Activated naive CD4-positive, alpha-beta T cell (primary cell): ENCODE measurements at regions not wholly inside any gene's neighbourhood (a gene's known extent, or its start where the extent isn't known, plus 50 kb on each side); places are given as distances from the start of the nearest gene placed in this dataset.
"Not testable (repeated sequence)": the region's sequence is repeated elsewhere in the genome, so short reads cannot be mapped to it uniquely, and the experiment has no call there.

Source experiments
- DNase-seq, 4 experiments: peaks; one replicate each; lab custom pipeline; 2025; lab: John Stamatoyannopoulos, UW

DNA sequence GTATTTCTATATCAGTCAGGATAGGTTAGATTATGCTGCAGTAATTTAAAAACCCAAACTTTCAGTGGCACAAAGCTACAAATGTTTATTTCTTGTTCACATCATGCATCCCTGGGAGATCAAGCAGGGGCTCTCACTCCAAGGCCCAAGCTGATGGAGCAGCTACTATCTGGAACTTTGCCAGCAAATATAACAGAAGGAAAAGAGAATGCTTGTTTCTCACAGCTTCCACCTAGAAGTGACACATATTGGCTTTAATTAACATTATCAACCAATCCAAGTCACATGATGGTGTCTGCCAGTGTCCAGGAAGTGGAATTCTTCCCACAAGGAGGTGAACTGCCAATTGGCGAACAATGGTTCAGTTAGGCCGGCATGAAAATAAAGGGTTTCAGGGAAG lies 306.9 kb downstream of the BCL11A start:
- no peak for DNase-seq

DNA sequence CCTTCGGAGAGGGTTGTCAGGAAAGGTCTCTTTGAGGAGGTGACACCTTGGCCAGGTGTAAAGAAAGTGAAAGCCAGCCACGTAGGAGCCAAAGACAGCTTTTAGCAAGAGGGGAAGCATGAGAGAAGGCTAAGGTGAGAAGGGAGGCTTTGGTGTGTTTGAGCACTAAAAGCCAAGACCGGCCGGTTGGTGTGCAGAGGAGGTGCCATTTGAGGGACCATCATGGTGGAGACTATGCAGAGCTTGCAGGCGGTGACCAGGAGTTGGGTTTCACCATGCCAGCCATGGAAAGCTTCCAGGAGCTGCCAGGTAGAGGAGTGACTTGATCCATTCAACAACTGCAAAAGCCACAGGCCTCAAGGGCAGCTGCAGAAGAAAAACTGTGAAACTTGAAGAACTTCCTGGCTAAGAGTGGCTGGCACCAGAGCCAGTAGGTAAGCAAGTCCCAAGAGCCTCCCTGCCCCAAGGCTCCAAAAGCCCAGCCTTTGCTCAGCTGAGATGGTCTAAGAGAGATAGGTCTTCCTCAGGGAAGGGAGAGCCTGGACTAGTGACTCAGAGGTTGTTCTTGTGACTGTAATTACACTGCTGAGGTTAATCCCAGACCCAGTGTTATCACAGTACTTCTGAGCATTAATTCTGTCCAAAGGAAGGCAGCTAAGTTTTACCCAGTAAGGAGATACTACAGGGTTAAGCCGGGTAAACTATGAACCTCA lies 319.0 kb downstream of the BCL11A start:
- no peak for DNase-seq

DNA sequence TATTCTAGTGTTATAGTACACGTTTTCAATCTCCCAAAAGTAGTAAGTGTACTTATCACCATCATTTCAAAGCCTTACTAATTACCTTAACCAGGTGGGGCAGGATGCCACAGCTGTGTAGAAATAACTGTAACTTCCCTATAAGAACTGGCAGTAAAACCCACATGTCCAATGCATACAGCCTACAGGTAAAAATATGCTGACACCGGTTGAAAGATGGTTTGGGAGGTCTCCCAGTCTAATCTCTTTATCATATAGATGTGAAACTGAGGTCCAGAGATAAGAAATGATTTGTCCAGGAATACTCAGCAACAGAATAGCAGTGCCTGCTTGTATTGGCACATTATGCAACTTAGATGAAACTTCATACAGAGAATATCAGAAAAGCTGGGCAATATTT lies 322.9 kb downstream of the BCL11A start:
- DNase-seq: no peak

DNA sequence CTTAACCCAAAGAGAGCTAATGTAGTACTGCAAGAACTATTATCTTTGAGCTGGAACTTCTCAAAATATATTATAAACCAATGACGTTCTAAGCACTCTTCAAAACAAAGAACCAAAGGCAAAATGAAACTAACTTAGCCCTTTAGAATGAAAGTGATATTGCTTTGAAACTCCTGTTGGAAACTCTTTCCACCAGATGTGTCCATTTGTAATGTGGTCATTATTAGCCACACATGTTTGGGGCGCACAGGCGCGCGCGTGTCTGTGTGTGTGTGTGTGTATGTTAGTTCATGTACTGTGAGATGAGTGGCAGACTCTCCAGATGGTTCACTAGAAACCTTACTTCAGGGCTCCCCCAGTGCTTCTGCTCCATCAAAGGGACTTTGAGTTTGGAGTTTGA lies 323.4 kb downstream of the BCL11A start:
- DNase-seq: no peak

DNA sequence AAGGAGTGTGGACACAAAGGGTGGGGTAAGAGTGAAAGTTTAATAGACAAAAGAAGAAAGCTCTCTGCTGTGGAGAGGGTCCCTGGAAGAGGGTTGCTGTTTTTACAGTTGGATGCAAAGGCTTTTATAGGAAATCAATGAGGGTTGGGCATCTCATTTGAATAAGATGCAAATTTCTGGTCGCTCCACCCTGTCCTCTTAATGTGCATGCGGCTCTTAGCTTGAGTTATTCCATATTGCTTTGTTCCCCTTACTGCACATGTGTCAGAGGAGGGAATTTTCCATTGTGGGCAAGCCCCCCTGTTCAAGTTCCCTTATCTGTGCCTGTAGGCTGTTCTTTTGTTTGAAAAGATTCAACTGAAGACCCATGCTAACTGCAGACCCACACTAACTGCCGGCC lies 326.5 kb downstream of the BCL11A start:
- no peak for DNase-seq

DNA sequence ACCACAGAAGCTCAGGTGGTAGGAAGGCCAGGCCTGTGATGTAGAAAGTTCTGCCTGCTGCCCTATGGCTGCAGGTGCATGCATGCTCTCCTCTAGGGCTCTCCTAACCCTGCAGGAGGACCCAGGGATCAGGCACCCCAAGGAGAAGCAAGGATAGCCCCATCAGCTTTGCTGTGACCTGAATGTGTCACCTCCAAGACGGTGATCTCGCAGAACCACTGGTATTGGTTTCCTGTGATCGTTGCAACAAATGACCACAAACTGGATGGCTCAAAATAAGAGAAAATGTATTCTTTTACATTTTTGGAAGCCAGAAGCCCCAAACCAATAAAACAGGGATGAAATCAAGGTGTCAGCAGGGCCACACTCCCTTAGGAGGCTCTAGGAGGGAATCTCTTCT lies 327.3 kb downstream of the BCL11A start:
- no peak for DNase-seq

DNA sequence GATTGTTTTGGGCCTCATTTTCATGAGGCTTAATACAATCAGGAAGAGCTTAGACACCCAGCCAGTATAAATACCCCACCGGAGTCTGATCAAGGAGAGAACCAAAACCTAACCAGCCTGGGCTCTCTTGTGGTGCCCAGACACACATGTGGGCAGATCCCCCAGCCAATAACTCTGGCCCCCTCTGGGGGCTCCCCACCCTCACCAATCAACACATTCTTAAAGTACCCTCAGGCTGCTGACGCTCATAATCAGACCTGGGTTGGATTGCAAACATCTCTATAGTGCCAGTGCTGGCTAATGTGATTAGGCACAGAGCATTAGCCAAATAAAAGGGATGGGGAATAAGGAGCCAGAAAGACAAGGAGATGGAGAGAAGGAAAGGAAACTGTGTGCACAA lies 329.6 kb downstream of the BCL11A start:
- DNase-seq: no peak

DNA sequence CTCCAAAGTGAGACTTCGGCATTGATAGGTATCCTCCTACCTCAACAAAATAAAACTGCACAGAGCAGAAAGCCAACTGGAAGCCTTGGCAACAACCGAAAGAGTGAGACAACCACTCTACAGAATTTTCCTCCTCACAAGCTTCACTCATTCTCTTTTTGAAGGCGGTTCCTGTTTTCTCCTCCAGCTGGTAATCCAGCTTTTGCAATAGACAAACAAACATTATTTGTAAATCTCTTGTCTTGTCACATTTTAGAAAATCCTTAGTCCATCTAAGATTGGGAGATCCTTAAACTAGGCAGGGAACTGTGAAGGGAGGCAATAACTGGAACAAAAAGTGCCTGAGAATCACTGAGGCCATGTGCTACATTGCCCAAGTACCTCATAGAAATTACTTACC lies 332.4 kb downstream of the BCL11A start:
- no peak for DNase-seq

DNA sequence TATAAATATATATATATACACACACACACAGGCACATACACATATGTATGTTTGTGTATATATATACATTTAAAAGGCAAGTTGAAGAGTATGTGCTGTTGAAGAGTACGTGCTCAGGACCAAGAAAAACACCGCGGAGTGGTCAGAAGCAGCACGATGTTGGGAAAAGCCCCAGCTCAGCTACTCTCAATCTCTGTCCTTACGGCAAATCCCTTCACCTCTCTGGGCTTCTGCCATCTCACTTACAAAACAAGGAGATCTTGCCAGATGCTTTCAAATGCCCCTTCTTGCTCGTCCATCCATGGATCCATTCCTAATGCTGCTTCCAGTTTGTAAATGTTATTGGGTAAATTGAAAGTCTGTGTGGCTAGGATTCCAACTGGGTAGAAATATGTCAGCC lies 333.9 kb downstream of the BCL11A start:
- no peak for DNase-seq

DNA sequence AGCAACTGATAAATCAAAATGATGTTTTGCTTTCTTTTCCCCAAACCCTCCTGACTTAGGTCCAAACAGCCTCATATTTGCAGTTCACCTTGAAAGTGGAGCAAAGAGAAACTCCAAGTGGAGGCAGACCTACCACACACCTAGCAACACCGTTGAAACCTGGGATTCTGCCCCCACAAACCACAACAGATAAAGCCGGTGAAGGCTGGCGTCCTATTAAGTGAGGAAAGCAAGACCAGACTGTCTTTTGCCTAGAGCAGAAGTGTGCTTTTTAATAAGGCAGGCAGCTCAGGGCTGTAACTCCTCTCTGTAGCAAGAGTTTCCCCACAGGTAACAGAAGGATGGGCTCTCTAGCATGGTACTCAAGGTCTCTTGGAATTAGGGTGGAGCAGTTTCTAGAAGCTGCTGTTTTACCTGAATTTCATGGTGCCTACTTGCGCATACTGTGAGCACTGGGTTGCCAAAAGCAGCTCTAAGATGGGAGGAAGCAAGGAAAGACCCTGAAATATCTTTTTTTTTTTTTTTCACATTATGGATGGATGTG lies 336.9 kb downstream of the BCL11A start:
- no peak for DNase-seq

DNA sequence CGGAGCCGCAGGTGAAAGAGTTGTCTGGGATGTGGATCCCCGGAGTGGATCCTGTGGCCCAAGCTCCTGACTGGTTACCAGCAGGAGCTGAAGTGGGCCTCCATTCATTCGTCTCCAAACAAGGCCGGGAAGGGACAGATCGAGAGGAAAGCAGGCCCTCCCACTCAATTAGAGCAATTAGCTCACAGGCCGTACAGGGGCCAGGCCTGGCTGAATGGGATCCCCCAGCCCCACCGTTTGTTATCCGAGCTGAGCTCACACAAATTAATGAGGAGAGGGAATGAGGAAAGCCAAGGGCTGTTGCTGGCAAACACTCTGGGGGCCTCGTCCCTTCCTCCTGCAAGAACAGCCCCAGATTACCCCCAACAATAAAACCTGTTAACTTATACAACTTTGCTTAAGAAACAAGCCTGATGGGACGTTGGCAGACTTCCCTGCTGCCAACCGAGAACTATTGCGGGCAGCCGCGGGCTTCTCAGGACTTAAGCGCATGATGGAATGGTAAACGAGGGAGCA lies 338.0 kb downstream of the BCL11A start:
- DNase-seq: no peak

DNA sequence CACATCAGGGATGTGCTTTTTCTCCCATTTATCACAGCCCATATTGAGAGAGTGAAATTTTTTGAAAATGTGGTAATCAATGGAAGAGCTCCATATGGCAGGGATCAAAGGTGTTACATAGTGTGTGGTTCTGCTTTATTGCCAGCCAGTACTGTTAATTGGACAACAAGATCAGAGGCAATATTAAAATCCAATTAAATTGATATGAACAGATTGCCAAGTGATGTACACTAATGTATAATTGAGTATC lies 338.9 kb downstream of the BCL11A start:
- DNase-seq: no peak

DNA sequence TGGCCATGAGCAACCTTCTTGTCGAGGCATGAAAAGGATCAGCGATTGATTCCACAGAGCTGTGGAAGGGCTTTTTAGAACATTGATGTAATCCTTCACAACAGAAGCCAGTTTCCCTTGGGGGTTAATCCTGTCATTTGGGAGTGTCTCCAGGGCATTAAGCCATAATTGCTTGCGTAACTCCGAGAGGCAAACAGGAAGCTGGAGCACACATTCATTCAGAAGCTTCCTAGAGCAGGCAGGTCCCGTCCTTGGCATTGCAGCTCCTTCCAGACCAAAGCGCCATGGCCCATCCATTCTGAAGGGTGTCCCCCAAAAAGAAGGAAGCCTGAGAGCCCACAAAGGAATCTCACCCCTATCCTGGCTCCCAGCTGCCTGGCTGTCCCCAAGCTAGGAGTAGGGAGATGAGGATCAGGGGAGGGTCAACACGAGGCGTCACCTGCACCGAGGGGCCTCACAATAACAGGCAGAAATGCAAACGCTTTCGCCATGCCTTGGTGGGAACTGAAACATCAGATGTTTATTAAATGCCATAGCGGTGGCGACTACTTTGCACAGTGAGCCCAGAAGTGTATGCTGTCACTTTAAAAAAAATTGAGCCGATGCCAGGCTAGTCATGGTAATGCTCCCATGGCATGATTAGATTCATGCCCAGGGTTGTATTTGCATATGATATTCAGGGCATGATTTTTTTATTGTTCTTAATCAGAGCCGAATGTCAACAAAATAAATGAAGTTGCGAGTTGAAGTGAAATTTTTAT lies 339.4 kb downstream of the BCL11A start:
- DNase-seq: no peak

DNA sequence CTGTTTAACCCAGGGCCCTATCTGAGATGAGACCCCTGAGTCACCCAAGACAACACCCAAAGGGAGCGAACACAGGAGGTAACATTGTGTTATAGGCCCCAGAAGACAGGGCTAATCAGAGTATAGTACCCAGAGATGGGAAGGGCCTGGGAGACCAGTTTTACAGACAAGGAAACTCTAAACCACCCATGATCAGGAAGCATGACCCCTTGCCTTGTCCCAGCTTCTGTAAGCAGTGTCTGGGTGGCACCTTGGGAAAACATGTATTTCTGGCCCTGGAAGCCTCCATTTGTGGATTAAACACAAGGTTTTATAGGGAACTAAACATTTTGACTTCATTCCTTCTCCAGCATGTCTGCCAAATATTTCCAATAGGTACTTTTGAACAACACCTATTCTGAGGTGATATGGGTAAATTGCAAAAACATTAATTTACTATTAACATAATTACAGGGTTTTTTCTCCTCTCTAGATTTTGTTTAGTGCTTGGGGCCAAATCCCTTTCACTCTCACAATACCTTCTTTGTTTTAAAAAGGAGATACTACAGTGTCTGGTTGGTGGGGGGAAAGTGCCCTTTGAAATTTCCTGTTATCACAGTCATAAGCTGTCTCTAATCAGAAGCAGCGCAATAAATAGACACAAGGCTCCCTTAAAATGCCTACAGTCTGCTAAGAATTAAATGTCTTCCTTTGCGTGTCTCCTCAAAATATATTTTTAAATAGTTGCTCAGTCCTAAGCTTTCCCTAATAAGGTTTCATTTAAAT lies 341.1 kb downstream of the BCL11A start:
- no peak for DNase-seq

DNA sequence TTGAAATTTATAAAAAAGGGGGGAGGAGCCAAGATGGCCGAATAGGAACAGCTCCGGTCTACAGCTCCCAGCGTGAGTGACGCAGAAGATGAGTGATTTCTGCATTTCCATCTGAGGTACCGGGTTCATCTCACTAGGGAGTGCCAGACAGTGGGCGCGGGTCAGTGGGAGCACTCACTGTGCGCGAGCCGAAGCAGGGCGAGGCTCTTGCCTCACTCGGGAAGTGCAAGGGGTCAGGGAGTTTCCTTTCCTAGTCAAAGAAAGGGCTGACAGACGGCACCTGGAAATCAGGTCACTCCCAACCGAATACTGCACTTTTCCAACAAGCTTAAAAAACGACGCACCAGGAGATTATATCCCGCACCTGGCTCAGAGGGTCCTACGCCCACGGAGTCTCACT lies 364.4 kb downstream of the BCL11A start:
- DNase-seq: not testable (repeated sequence)

DNA sequence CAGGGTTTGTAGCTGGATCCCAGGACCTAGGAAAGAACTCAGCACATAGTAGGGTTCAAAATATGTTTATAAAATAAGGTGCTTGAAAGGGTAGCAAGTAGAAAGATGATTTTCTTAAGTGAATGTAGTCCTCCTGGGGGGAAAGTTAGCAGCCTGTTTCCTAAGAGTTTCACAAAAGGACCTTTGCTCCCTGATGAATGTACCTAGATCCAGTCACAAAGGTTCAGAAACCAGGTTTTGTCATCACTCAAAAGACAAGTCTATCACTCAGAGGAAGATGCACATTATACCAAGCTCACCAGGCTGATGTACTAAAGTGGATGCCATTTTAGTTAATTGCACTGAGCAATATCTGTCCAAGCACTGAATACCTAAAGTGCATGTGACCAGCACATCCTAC lies 378.2 kb downstream of the BCL11A start:
- no peak for DNase-seq

DNA sequence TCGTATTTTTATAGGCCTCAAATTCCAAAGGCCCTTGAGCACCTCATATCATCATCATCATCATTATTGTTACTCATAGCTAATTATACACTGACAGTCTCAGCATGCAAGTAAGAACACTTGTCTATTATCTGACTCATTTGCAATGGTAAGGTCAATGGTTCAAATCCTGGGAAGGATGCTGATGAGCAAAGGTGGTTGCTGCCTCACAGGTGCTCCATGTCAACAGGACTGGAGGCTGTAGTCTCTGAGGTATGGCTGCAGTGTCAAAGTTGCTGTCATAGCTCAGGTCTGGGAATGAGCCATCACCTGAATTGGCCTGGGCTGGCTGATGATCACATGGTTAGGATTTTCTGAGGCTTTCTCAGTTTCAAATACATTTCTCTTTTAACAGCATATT lies 379.3 kb downstream of the BCL11A start:
- DNase-seq: no peak

DNA sequence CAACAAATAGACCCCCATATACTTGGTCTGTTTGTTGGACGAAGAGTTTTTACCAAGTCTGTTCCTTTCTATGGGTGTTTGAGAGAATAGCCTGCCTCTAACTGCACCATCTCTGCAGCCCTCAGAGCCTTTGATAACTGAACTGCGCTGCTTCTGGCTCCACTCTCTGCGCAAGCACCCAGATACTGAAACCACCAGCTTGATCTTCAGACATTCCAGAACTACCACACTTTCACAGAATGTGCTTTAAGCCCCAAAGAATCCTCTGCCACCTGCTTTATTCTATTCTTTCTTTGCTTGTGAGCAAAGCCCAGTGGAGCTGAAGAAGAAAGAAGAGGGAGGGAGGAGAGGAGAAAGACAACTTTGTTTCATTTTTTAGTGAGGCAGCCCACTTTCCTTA lies 380.7 kb downstream of the BCL11A start:
- no peak for DNase-seq

DNA sequence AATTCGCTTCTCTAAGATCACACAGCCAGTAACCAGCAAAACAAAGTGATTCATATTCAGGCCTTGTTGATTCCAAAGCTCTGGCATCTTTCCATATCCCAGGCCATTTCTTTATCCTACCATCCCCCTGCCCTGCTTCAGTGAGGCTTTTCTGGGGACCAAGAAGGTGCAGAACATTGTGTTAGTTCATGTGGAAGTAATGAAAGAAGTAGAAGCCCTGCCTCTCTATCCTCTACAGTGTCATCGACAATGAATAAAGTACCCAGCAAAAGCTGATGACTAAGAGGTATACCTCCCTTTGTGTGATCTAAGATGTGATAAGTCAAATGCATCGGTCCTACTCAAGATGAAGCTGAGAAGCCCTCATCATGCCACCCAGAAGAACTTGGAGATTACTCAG lies 383.2 kb downstream of the BCL11A start:
- no peak for DNase-seq

DNA sequence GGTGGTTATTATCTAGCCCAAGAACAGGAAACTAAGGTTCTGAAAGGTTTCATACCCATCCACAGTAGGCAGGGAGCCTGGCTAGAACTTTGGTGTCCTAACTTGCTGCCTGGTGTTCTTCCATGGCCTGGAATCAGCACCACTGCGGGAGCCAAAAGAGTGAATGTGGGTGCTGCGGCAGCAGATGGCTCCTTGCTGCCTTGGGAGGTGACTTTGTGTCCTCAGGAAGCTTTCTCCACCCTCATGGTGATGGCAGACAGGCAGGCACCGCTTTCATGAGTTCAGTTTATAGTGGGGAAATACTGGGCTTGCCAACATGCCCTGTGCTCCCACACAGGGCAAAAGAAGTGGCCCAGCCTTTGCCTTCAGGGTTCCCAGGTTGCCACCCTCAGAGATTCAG lies 385.2 kb downstream of the BCL11A start:
- DNase-seq: no peak

DNA sequence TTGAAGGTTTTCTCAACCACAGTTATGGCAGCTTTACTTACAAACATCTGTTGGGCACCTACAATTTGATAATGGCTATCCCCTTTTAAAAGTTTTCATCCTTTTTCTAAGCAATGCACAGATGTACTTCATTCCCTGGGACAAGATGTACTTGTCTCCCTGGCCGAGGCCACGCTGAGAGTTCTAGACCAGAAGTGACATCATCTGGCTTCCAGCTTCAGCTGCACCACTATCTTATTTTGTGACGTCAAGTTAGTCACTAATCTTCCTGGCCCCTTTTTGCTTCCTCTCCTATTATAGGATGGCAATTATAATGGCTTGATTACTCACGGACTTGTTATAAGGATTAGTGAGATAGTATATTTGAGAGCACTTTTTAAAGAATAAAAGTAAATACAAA lies 386.4 kb downstream of the BCL11A start:
- DNase-seq: no peak

DNA sequence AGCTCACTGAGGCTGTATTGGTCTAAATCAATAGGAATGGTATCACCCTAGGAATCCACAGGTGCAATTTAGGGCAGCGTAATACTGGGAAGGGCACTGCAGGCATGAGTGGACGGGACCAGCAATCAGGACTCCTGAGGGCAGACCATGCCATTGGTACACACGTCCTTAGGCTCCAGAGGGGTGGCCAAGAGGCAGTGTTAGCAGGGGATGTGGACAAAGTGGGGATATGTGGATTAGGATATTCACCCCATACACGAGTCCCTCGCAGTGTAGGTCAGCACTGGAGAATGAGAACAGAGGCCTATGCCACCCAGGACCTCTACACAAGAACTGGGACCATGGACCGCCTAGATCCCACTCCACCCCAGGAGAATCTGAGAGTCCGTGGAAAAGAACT lies 389.8 kb downstream of the BCL11A start:
- DNase-seq: no peak

DNA sequence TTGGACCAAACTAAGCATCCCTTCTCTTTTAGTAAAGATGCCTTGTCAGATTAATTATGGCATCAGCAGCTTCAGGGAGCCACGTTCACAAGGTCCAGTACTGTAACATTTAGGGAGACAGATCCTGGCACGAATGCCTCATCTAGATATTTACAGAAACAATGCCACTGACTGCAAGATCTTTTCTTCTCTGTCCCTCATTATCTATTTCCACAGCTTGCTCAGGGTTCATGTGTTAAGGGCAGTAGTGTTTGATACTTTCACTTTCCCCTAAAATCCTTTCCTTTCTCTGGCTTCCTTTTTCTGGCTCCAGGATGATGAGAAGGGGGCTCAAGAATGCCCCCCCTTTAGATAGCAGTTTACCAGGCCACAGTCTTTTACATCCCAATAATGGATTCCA lies 393.9 kb downstream of the BCL11A start:
- DNase-seq: no peak
